ENCODE measurements at regions not wholly inside any gene's neighbourhood (a gene's known extent, or its start where the extent isn't known, plus 50 kb on each side); places are given as distances from the start of the nearest gene placed in this dataset.
A peak's percentile ranks its signal among the peaks of the same experiment; 100 is the strongest.

GRCh38 chr2:4412637-4413187 is 709.3 kb downstream of the DCDC2C start:
- no peaks in the 10 kb centered on the region for H3K36me3 ChIP-seq (ENCODE audit: control insufficient read depth in 2 of 2, insufficient read depth in 2 of 2, low read length in 1 of 2)
- ChIA-PET RAD21 (ENCODE audit: unreplicated experiment) (no interaction called here), POLR2A (no interaction called here), CTCF (no interaction called here), SMC1A (ENCODE audit: uncharacterized antibody, unreplicated experiment) (interaction anchor here (2.0 kb wide), 1 partner anchor 13 kb away, joined by 4 read pairs; no protein-coding TSS in a partner anchor)
- no peak for TF ChIP-seq E2F8 (IDR thresholded peaks at IDR 0.05; ENCODE audit: low read depth, partially characterized antibody)
- no peak for TF ChIP-seq NR2C1 (IDR thresholded peaks at IDR 0.05)
- 0 out of 2 replicates have a peak, but pooled peaks have one; percentile 43 for TF ChIP-seq NR2F1 (conservative IDR thresholded peaks at IDR 0.05)
- no peak for TF ChIP-seq MAX (IDR thresholded peaks at IDR 0.05; ENCODE audit: low read depth, low read length)
- TF ChIP-seq ZBED1 (IDR thresholded peaks at IDR 0.05; ENCODE audit: borderline replicate concordance), result no peak
- no peaks in the 10 kb centered on the region for H3K79me2 ChIP-seq (ENCODE audit: control insufficient read depth, insufficient read depth, low read length)
- H4K20me1 ChIP-seq (ENCODE audit: control insufficient read depth, insufficient read depth), result no peaks in the 10 kb centered on the region
- no peaks in the 10 kb centered on the region for H3K9me3 ChIP-seq (replicated peaks; ENCODE audit: control insufficient read depth, insufficient read depth, low read length)
- H3K4me1 ChIP-seq (ENCODE audit: control insufficient read depth, insufficient read depth, low read length), result no peaks in the 10 kb centered on the region
- no peak for FAIRE-seq
- no peak for DNase-seq (ENCODE audit: low read depth, low spot score)
- H3K9ac ChIP-seq (ENCODE audit: control insufficient read depth, insufficient read depth, low read length), result no peak overlapping the region
- no peak overlapping the region for H2AFZ ChIP-seq (ENCODE audit: control insufficient read depth, low read depth, low read length)
- intact Hi-C loops (cut with micrococcal nuclease; ENCODE audit: unreplicated experiment), result no loop called here
- H3K27me3 ChIP-seq (replicated peaks in 1 of 2; ENCODE audit: control insufficient read depth in 2 of 2, insufficient read depth in 2 of 2, low read length in 1 of 2), result no peaks in the 10 kb centered on the region
- in situ Hi-C loops (cut with MboI), result no loop called here
- peak; percentile 51 for ATAC-seq
- H3K4me2 ChIP-seq (ENCODE audit: control insufficient read depth, insufficient read depth), result no peak overlapping the region
- H3K27ac ChIP-seq (ENCODE audit: control insufficient read depth, insufficient read depth), result no peak overlapping the region
- no TSS peak for BruUV-seq (replicated peaks)
- WGBS (ENCODE audit: insufficient coverage, insufficient replicate concordance, low lambda C conversion rate, missing lambda C conversion rate), result 28% methylated on average over 9 of the region's 9 CpGs
- no peak overlapping the region for H3K4me3 ChIP-seq

Measured in GM12878 (cell line).